Activated CD8-positive, alpha-beta T cell treated with anti-CD3 and anti-CD28 coated beads, Interleukin-2, amount 10 ng/mL, durations not matched to agents 7 days and 5 days (primary cell): ENCODE measurements at regions not wholly inside any gene's neighbourhood (a gene's known extent, or its start where the extent isn't known, plus 50 kb on each side); places are given as distances from the start of the nearest gene placed in this dataset.

Experiments used
- ATAC-seq: fragments of 150-1000 bp; cut with Tn5 transposase; one replicate; pipeline ENCODE4 v1.10.0; 2021; ENCODE audit warnings: moderate library complexity
- CTCF ChIA-PET: fragments of 350-600 bp; sonication (Branson Sonifier 250); formaldehyde crosslinking; loops from one replicate; lab custom pipeline; 2021; ENCODE audit warnings: antibody characterized with exemption; lab: Charles Lee
- POLR2A ChIA-PET: fragments of 350-600 bp; sonication (Branson Sonifier 250); formaldehyde crosslinking; loops from one replicate; lab custom pipeline; 2021; ENCODE audit warnings: antibody characterized with exemption; lab: Charles Lee
- DNase-seq: peaks from one replicate; pipeline ENCODE4 v3.0.0-alpha.2; 2020
- H3K27ac Mint-ChIP-seq: one replicate; pipeline ENCODE4 v1.8.0; 2021; ENCODE audit warnings: mild to moderate bottlenecking, mixed read lengths
- H3K27me3 Mint-ChIP-seq: one replicate; pipeline ENCODE4 v1.8.0; 2021; ENCODE audit warnings: low read depth, mixed read lengths
- H3K36me3 Mint-ChIP-seq: one replicate; pipeline ENCODE4 v1.8.0; 2021; ENCODE audit warnings: low read depth, mixed read lengths
- H3K4me1 Mint-ChIP-seq: one replicate; pipeline ENCODE4 v1.8.0; 2021; ENCODE audit warnings: low read depth, mixed read lengths
- H3K4me3 Mint-ChIP-seq: one replicate; pipeline ENCODE4 v1.8.0; 2021; ENCODE audit warnings: mild to moderate bottlenecking, mixed read lengths
- H3K9me3 Mint-ChIP-seq: one replicate; pipeline ENCODE4 v1.8.0; 2022; ENCODE audit warnings: mixed read lengths; ENCODE audit not compliant: insufficient read depth

DNA sequence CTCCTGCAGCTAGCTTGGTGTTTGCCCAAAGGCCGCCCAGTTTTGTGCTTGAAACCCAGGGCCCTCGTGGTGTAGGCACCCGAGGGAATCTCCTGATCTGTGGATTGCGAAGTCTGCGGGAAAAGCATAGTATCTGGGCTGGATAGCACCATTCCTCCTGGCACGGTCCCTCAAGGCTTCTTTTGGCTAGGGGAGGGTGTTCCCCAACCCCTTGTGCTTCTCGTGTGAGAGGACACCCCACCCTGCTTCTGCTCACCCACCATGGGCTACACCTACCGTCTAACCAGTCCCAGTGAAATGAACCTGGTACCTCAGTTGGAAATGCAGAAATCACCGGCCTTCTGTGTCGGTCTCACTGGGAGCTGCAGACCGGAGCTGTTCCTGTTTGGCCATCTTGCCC is 403.5 kb downstream of the USP25 start:
- H3K9me3 Mint-ChIP-seq, result no peaks in the 10 kb centered on the region
- no peak overlapping the region for H3K27ac Mint-ChIP-seq
- H3K27me3 Mint-ChIP-seq, result no peaks in the 10 kb centered on the region
- DNase-seq (no peak), ATAC-seq (no peak)
- H3K36me3 Mint-ChIP-seq, result no peaks in the 10 kb centered on the region
- H3K4me3 Mint-ChIP-seq, result no peak overlapping the region
- no peaks in the 10 kb centered on the region for H3K4me1 Mint-ChIP-seq
- ChIA-PET POLR2A (no interaction called here), CTCF (no interaction called here)

DNA sequence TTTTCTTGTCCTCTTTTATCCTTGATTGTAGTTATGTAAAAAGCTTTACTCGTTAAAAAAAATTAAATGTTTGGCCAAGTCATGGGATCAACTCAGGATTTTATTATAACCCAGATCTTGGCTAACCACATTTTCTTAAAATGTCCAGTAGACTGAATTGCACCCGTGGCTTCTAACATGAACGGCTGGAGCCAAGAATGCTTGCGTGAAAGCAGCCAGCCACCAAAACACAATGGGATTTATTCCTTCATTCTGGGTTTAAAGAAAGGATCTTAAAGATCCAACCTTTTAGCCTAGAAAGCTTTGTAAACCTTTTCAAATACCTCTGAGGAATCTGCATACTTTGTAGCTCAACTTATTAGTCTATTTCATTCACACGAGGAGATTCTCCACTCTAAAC is 404.4 kb downstream of the USP25 start:
- Mint-ChIP-seq H3K4me1 (no peaks in the 10 kb centered on the region), H3K27me3 (no peaks in the 10 kb centered on the region)

DNA sequence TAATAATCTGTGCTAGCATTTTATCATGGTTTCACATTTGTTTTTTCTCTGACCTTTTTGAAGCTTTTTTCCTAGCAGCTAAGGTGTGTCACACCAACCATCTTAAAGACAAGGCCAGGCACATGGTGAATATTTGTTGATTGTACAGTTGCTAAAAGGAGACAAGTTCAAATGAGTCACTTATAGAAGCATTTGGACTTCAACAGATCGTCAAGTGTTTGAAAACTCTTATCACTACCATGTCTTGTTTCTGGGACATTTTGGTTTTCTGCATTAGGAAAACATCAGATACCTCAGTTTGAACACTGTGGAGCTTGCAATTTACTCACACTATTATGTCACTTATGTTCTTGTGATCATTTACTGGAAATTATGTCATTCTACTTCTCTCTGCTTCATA is 407.3 kb downstream of the USP25 start:
- no peak overlapping the region for H3K27ac Mint-ChIP-seq
- ATAC-seq (no peak), DNase-seq (no peak)
- ChIA-PET POLR2A (no interaction called here), CTCF (no interaction called here)
- H3K4me3 Mint-ChIP-seq, result no peak overlapping the region
- H3K9me3 Mint-ChIP-seq, result no peaks in the 10 kb centered on the region
- no peaks in the 10 kb centered on the region for H3K4me1 Mint-ChIP-seq
- no peaks in the 10 kb centered on the region for H3K27me3 Mint-ChIP-seq
- H3K36me3 Mint-ChIP-seq, result no peaks in the 10 kb centered on the region

More for the DNA sequence above, 404.4 kb downstream of the USP25 start:
- DNase-seq, result no peak
- POLR2A ChIA-PET, result no interaction called here
- H3K9me3 Mint-ChIP-seq, result no peaks in the 10 kb centered on the region
- no peaks in the 10 kb centered on the region for H3K36me3 Mint-ChIP-seq
- no peak overlapping the region for H3K27ac Mint-ChIP-seq
- H3K4me3 Mint-ChIP-seq, result no peak overlapping the region
- no peak for ATAC-seq
- CTCF ChIA-PET, result no interaction called here

DNA sequence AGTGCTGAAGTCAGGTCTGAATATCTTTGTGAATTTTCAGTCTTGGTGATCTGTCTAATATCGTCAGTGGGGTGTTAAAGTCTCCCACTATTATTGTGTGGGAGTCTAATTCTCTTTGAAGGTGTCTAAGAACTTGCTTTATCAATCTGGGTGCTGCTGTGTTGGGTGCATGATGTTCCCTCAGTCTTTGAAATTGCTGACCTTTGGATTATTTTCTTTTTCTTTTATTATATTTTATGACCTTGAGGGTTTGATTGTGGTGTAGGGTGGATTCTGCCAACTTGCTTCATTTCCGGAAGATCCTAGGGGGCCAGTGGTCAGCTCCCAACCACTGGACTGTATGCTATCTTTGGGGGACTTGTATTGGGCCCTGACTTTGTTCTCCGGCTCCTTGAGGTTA is 415.3 kb downstream of the USP25 start:
- DNase-seq (no peak), ATAC-seq (no peak)
- Mint-ChIP-seq H3K27me3 (no peaks in the 10 kb centered on the region), H3K27ac (no peak overlapping the region), H3K4me1 (no peaks in the 10 kb centered on the region), H3K4me3 (no peak overlapping the region), H3K36me3 (no peaks in the 10 kb centered on the region), H3K9me3 (no peaks in the 10 kb centered on the region)
- ChIA-PET POLR2A (no interaction called here), CTCF (no interaction called here)

DNA sequence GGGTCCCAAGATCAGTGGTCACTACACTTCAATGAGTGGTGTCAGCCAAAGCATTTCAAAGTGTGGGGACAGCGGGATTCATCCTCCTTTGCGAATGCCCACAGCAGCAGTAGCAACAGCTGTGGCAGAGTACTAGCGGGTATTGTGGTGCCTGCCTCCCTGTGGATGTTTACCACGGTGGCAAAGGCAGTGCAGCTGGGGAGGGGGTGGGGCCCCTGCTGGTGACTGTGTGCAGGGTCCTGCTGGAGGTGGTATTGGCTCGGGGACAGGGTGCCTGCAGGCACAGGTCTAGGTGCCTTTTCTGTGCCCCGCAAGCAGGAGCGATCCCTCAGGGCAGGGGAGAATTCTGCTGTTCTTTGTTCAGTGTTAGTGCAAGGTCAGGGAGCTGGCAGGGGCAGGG is 415.7 kb downstream of the USP25 start:
- H3K27ac Mint-ChIP-seq, result no peak overlapping the region
- H3K36me3 Mint-ChIP-seq, result no peaks in the 10 kb centered on the region
- H3K9me3 Mint-ChIP-seq, result no peaks in the 10 kb centered on the region
- H3K4me1 Mint-ChIP-seq, result no peaks in the 10 kb centered on the region
- ChIA-PET POLR2A (no interaction called here), CTCF (no interaction called here)
- DNase-seq (no peak), ATAC-seq (no peak)
- H3K27me3 Mint-ChIP-seq, result no peaks in the 10 kb centered on the region
- H3K4me3 Mint-ChIP-seq, result no peak overlapping the region

DNA sequence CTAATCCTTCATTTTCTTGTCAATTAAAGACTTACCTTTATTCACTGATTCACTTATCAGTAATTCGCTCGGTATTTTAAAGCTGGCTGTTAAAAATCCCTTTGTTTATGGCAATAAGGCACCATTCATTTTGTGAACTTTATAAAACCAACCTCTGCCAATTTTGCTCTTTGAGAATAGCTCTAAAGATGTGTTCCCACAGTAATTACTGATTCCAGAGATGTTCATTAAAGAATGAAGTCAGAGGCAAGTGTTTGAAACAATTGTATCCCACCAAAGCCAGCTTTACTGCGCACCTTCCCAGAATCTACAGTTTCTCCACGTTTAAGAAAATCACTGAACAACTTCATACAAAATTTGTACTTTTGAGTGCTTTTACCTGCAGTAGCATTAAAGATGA is 424.5 kb downstream of the USP25 start:
- ATAC-seq (no peak), DNase-seq (no peak)
- Mint-ChIP-seq H3K27me3 (no peaks in the 10 kb centered on the region), H3K4me3 (no peak overlapping the region), H3K9me3 (no peaks in the 10 kb centered on the region), H3K4me1 (no peaks in the 10 kb centered on the region), H3K36me3 (no peaks in the 10 kb centered on the region), H3K27ac (no peak overlapping the region)
- CTCF ChIA-PET, result no interaction called here
- POLR2A ChIA-PET, result no interaction called here

DNA sequence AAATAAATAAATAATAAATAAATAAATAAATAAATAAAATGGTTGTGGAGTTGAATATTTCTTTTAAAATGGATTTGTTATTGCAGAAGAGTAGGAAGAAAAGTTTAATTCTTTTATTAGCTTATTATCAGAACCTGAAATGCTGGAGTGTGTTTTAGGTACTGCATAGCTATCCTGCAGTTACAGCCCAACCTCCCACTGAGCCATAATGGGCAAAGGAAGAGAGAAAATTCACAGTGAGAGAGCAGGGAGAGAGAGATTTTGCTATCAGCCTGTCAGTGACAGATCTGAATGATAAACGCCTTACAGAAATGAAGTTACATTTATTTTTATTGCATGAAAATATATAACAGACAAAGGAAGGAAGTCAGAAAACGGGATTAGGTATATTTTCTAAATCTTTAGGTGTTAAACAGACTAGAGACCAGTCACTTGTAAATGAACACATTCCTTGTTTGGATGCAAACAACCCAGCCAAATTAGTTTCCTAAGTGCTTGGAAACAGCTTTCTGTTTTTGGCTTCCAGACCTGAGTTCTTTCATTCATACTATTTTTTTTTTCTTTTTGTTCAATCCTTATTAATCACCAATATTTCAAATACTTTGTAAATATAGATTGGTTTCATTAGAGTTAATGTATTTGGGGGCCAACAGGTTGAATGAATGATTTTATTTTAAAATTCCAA is 425.3 kb downstream of the USP25 start:
- Mint-ChIP-seq H3K27ac (no peak overlapping the region), H3K27me3 (no peaks in the 10 kb centered on the region), H3K4me1 (no peaks in the 10 kb centered on the region), H3K4me3 (no peak overlapping the region), H3K36me3 (no peaks in the 10 kb centered on the region), H3K9me3 (no peaks in the 10 kb centered on the region)
- CTCF ChIA-PET, result no interaction called here
- DNase-seq (no peak), ATAC-seq (no peak)
- POLR2A ChIA-PET, result interaction anchor here (0.9 kb wide), 1 partner anchor 14 kb away, joined by 3 read pairs; no protein-coding TSS in a partner anchor

DNA sequence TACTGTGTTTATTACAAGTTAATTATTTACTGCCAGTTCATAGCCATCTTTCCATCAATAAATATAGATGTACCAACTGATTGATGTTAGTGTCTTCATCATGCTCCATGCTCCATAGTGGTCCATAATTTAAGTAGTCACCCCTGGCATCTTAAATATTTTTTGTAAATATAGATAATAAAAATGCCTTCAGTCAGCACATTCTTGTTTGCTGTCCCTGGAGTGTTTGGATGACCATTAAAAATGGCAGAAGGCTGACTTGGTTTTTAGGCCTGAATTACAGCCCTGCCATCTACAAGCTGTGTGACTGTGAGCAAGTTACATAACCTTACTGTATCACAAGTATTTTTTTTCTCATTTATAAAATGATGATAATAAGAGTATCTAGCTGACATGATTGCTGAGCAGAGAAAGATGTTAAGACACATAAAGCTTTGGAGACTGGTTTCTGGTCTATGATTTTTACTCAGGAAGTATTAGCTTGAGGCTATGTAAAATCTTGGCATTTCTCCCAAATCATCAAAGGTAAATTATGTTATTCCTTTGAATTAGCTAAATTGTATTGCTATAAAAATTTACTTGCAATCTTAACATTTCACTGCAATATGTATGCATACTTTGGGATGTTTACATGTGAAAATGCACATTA is 427.2 kb downstream of the USP25 start:
- no peak for ATAC-seq
- H3K4me3 Mint-ChIP-seq, result no peak overlapping the region
- DNase-seq, result no peak
- no peaks in the 10 kb centered on the region for H3K4me1 Mint-ChIP-seq
- ChIA-PET CTCF (no interaction called here), POLR2A (no interaction called here)
- no peaks in the 10 kb centered on the region for H3K27me3 Mint-ChIP-seq
- H3K36me3 Mint-ChIP-seq, result no peaks in the 10 kb centered on the region
- H3K9me3 Mint-ChIP-seq, result no peaks in the 10 kb centered on the region
- H3K27ac Mint-ChIP-seq, result no peak overlapping the region

DNA sequence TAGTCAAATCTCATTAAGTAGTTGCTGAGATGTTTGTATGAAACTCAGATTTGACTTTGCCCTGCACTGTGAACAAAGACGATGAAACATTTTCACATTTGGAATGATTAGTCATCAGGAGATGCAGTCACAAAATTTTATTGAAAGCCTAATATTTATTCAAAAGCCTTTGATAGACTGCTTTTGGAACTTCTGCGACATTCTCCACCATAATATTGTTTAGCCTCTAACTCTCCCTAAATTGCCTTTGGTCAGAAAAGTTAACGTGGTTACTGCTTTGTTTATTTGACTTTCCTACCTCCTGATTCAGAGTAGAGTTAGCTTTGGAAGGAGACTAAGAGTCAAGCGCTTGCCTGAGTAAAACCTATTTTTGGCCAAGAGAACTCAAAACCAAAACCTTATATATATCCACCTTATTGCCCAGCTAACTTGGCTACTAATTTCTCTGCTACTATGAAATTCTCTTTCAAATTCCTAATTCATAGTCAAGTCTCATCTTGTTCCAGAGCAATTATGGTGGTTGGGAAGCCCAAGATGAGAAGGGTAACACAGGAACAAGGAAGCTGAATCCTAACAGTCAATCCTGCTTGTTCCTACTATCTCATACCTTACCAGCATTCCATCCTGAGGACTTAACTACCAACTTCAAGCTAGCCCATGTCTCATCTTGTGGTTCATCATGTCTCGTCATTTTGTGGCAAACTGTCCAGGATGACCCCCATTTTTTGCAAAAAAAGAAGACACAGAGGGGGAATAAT is 429.6 kb downstream of the USP25 start:
- POLR2A ChIA-PET, result no interaction called here
- no peaks in the 10 kb centered on the region for H3K27me3 Mint-ChIP-seq
- CTCF ChIA-PET, result no interaction called here
- no peak overlapping the region for H3K4me3 Mint-ChIP-seq
- no peak overlapping the region for H3K27ac Mint-ChIP-seq
- no peaks in the 10 kb centered on the region for H3K4me1 Mint-ChIP-seq
- DNase-seq, result no peak
- H3K36me3 Mint-ChIP-seq, result no peaks in the 10 kb centered on the region
- ATAC-seq, result no peak
- H3K9me3 Mint-ChIP-seq, result no peaks in the 10 kb centered on the region

DNA sequence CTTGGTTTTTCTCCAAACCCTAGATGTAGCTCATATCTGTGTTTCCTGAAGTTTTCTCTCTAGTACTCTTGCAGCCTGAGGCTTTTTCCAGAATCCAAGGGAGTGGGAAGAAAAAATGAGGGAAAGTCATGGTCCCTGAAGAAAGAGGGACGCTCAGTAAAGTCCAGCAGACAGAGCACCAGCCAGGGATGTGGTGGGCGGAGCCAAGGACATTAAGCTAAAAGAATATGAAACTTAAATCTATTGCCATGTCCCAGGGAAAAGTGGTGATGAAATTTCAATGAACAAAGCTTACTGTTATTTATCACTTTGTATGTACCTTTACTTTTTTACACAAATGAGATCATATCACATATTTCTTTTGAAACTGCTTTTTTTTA is 430.2 kb downstream of the USP25 start:
- ATAC-seq (no peak), DNase-seq (no peak)
- Mint-ChIP-seq H3K27me3 (no peaks in the 10 kb centered on the region), H3K27ac (no peak overlapping the region), H3K4me1 (no peaks in the 10 kb centered on the region), H3K4me3 (no peak overlapping the region), H3K36me3 (no peaks in the 10 kb centered on the region), H3K9me3 (no peaks in the 10 kb centered on the region)
- POLR2A ChIA-PET, result no interaction called here
- CTCF ChIA-PET, result no interaction called here

DNA sequence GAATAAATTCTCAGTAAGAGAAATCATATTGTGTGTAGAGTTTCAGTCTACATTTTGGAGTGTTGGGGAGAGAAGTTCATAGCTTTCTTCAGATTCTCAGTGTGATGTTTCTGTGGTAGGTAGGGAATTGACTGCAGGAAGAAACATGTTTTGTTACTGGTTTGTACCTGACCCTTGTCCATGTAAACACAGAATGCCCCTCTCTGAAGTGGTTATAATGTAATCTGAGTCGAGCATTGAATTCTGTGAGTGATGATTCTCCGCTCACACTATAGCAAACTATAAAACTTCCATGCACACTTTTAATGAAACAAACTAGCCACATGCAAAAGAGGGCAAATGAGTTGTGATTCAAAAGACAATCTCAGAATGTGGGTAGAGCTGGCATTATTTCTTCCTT is 433.2 kb downstream of the USP25 start:
- POLR2A ChIA-PET, result no interaction called here
- ATAC-seq, result no peak
- CTCF ChIA-PET, result no interaction called here
- Mint-ChIP-seq H3K27ac (no peak overlapping the region), H3K36me3 (no peaks in the 10 kb centered on the region), H3K9me3 (no peaks in the 10 kb centered on the region), H3K4me1 (no peaks in the 10 kb centered on the region), H3K4me3 (no peak overlapping the region), H3K27me3 (no peaks in the 10 kb centered on the region)
- DNase-seq, result no peak

DNA sequence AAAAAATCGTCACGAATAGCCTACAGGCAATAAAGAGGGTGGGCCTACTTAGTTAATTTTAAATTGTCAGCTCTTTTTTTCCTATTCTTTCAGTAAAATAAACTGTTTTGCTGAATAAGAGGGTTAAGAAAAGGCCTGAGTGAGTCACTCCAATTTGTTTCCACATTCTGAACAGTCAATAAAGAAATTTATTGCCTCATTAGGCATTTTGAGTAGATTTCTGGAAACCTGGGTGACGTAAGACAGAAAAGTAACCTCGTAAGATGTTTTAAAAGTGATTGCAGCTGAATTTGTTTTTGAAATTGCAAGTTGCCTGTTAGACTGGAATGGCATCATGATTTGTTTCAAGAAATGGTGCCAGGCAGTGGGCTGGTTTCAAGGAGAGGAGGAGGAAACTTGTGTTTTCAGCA is 439.3 kb downstream of the USP25 start:
- Mint-ChIP-seq H3K4me1 (no peaks in the 10 kb centered on the region), H3K36me3 (no peaks in the 10 kb centered on the region)
- CTCF ChIA-PET, result no interaction called here

More for the DNA sequence above, 439.3 kb downstream of the USP25 start:
- ATAC-seq (no peak), DNase-seq (no peak)
- Mint-ChIP-seq H3K27ac (no peak overlapping the region), H3K4me3 (no peak overlapping the region), H3K27me3 (no peaks in the 10 kb centered on the region), H3K9me3 (no peaks in the 10 kb centered on the region)
- POLR2A ChIA-PET, result interaction anchor here (1.0 kb wide), 1 partner anchor 14 kb away, joined by 3 read pairs; no protein-coding TSS in a partner anchor
